Muscle of arm (tissue), 1 donor: ENCODE measurements at regions not wholly inside any gene's neighbourhood (a gene's known extent, or its start where the extent isn't known, plus 50 kb on each side); places are given as distances from the start of the nearest gene placed in this dataset.

ENCODE experiments used
- DNase-seq: peaks from one replicate; pipeline ENCODE4 v3.0.0-alpha.2; 2013

DNA sequence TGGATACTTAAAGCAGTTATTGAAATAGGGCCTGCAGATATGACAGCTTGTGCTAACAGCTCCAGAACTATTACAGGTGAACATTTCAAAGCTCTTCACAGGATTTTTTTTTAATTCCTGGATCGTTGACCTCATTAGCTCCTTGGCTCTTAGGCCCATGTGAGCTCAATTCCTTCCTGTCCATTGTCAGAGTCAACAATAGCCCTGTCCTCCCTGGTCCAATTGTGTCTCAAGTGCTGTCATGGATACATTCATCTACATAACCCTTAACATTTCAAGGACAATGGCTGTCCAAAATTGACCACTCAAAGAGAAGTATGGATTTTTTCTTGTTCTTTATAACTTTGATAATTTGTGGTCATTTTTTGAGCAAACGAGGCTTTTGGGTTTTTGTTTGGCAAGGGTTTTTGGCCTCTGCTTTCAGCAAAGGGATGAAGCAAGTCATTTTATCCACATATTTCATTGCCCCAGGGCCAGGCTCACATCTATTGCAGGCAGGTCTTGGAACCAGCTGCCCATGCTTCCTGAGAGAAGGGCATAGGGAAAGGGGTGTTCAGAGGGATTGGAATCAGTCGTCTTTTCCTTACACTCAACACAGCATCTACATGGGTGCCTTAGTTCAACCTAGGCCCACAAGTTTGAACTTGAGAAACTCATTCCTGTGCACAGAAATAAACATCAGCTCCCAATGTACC is 282.1 kb downstream of the TPBG start:
- DNase-seq: no peak

- DNase-seq: no peak
These were observed 282.6 kb downstream of the TPBG start for GRCh38 chr6:82646231-82646615.

DNA sequence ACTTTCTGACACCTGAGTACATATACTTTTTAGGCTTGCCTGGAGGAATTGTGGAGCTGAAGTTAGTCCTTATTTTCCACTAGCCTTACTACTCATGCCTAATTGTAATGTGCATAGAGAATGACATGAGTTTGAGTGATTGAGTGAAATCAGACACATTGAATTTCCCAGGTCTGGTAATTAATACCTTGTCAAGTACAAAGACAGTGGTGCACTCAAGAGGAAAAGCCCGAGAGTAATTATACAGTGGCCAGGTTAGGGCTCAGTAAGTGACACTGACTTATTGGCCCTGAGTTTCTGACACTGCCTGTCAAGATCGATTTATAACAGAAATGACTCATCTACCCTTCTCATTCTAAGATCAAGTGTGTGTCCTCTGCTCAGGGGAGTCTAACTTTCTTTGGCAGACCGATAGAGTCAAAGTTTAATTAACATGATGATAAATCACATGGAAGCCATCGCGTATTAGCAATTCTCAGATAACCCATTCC is 288.3 kb downstream of the TPBG start:
- DNase-seq: no peak

DNA sequence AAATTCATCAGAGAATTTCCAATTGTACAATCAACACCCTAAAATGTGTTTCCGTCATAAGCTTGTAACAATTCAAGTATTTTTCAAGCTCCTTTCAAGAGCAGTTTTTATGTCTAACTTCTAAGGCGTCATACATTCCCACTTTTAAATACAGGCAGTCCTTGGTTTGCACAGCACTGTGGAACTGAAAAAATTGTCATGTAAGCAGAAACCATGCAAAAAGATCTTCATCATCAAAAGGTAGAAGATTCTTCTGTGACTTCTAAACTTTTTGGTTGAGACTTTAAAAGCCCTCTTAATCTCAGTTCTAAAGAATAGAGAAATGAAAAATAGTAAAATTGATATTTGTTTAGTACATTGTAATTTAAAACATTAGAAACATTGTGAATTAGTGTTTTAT is 315.6 kb downstream of the TPBG start:
- DNase-seq: no peak

- DNase-seq: no peak
These were observed 316.6 kb downstream of the TPBG start for GRCh38 chr6:82680192-82680591.

- DNase-seq: no peak
These were observed 317.6 kb downstream of the TPBG start for GRCh38 chr6:82681119-82681714.

DNA sequence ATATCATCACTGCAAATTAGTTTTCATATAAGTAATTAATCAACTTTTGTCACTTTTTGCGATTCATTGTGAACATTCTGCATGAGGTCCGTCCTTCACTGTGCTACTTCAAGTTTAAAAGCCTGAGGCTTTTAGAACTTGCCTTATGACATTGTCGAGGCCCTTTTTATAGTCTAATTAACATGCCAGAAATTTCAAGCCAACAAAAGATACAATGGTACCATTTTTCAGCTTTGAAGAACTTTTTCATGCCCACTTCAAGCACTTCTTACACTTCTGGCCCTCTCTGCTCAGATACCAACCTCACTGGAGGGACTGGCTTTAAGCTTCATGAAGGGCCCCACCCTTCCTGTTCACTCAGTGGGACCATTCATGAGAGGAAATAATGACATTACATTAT is 323.1 kb downstream of the TPBG start:
- no peak for DNase-seq

- DNase-seq: no peak
These were observed 324.2 kb downstream of the TPBG start for GRCh38 chr6:82687855-82688254.

- DNase-seq: no peak
These were observed 326.7 kb downstream of the TPBG start for GRCh38 chr6:82690283-82690682.

DNA sequence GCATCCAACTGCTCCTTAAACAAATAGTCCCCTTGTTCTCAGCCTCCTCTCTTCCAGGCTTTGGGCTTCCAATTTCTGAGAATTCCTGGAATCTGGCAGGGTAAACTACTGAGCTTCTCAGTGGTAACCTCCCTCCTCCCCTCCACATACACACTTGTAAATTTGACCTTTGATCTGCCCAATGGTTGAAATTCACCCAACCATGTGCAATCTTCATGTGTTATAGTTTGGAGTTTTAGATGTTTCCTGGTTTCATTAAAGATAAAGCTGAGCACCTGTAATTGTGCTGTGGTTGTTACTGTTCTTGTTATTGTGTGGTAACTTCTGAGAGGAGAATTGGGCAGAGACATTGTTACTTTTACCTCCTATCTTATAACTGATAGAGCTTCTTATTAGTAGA is 328.4 kb downstream of the TPBG start:
- DNase-seq: no peak

DNA sequence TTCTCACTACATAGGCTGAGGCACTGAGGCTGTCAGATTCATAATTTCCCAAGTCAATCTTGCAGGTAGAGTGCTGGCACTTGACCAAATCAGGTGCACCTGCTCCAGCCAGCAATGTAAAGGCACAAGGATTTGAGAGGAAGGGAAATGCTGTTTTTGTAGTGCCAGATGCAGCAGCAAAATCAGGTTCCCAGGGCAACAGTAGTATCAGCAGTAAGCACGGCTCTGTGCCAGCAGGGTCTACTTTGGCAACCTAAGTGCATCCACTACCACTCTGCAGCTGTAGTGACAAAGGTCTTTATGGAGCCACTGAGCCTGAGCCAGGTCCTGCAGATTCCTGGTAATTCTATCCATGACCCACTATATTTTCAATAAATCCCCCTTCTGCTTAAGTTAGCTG is 329.5 kb downstream of the TPBG start:
- DNase-seq: no peak

- no peak for DNase-seq
These were observed 337.7 kb downstream of the TPBG start for GRCh38 chr6:82701341-82701740.

DNA sequence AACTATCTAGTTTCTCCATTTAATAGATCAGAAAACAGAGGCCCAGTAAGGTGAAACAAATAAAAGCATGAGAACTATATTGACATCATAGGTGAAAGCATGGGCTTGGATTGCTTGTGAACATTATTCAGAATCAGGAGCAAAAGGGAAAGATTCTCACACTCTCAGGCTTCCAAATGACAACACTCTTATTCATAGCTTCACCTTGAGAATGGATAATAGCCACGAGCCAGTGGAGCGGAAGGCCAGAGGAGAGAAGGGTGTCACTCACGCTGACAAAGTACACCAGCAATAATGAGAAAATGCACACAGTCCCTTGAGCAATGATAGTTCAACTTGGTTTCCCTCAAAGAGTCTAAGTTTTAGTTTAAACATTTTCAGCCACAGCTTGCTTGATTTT is 339.0 kb downstream of the TPBG start:
- no peak for DNase-seq

- DNase-seq: no peak
These were observed 339.6 kb downstream of the TPBG start for GRCh38 chr6:82703230-82703629.

- no peak for DNase-seq
These were observed 340.4 kb downstream of the TPBG start for GRCh38 chr6:82704045-82704444.

GRCh38 chr6:82705579-82705978 is 342.0 kb downstream of the TPBG start:
- no peak for DNase-seq

DNA sequence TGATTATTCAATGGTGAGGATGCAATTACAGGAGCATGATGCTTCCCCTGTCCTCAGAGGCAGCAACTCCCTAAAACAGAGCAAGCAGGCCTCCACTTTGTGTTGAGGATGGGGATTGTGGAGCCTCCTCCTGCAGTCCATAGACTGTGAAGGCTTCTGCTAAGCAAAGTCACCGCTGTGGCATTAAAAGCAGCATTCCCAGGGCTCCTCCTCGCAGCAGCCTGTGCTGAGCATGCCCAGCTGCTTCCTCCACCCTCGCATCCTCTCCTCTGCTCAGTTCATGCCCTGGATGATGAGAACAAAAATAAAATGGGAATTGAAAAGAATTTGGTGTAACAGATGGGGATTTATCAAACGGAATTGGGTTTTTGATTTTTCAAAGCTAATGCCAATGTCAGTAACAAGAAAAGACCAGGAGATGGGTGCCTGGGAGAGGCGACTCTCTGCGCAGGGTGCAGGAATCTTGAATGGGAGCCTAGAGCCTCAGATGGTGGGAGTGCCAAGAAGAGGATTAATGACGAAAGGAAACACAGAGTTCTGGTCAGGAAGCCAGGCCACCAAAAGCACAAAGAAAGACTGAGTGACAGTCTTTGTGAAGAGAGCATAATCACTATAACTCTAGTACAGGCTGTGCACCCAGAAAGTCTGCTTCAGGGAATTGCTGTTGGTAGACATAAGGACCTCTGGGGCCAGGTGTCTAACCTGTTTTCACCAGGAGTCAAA is 347.6 kb downstream of the TPBG start:
- no peak for DNase-seq

GRCh38 chr6:82711971-82712370 is 348.4 kb downstream of the TPBG start:
- DNase-seq: peak; percentile 66

GRCh38 chr6:82712389-82712788 is 348.8 kb downstream of the TPBG start:
- DNase-seq: no peak

GRCh38 chr6:82712826-82713225 is 349.2 kb downstream of the TPBG start:
- no peak for DNase-seq

DNA sequence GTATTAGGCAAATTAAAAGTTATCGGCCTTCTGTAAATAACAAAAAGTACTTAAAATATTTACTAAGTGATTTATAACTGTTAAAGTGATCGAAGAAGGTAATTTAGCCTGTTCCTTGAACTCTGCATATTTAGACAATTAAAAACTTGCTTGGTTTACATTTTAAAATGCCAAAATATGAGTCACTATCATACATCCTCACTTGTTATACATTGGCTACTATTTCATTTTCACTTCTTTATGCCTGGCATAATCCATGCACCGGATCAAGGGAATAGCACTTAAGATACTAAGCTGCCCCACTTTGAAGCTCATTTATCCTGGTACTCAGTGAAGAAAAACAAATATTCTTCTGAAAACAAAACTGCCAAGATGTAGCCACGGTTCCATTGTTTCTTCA is 344.6 kb downstream of the UBE3D start:
- DNase-seq: no peak

DNA sequence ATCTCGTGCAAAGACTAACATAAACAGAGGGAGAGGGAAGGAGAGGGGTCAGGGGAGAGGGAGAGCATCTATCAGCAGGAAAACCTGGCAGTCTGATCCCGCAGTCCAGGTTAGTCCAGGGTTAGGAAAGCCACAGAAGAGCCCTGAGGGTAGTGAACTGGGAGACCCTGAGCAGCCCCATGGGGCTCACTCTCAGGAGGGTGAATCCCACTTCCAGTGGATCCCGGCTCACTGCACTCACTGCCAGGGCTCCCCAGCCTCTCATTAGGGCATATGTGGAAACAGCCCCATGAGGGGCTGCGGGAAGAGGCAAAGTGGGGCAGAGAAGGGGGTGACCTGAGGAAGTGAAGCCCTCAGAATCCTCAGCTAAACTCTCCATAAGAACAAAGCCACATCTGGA is 329.9 kb downstream of the UBE3D start:
- no peak for DNase-seq

GRCh38 chr6:82737965-82738364 is 327.7 kb downstream of the UBE3D start:
- DNase-seq: no peak
